ENCODE measurements at regions not wholly inside any gene's neighbourhood (a gene's known extent, or its start where the extent isn't known, plus 50 kb on each side); places are given as distances from the start of the nearest gene placed in this dataset.

GRCh38 chr10:27450225-27450624 lies 53.9 kb upstream of the RAB18 start:
- POLR2A ChIA-PET = no interaction called here
- no peaks in the 10 kb centered on the region for H4K20me1 ChIP-seq (replicated peaks; ENCODE audit: control insufficient read depth, extremely low read depth, insufficient read depth, low read length)
- DNase-seq (ENCODE audit: low read depth, low spot score) (no peak), FAIRE-seq (no peak)
- H2AFZ ChIP-seq (ENCODE audit: low read depth, low read length) = no peak overlapping the region
- H3K9ac ChIP-seq (replicated peaks; ENCODE audit: extremely low read depth, insufficient read depth, low read length) = no peak overlapping the region
- no peaks in the 10 kb centered on the region for H3K4me1 ChIP-seq (ENCODE audit: control insufficient read depth, extremely low read depth, insufficient read depth, low read length)
- intact Hi-C loops (cut with micrococcal nuclease) = no loop called here
- BruUV-seq (replicated peaks) = no TSS peak
- no peak overlapping the region for H3K4me2 ChIP-seq (ENCODE audit: insufficient read depth, low read length)
- CTCF ChIA-PET = interaction anchor here (1.1 kb wide), 1 partner anchor 16 kb away, joined by 3 read pairs; no protein-coding TSS in a partner anchor
- no peaks in the 10 kb centered on the region for H3K36me3 ChIP-seq (ENCODE audit: control insufficient read depth in 2 of 2, extremely low read depth in 1 of 2, insufficient read depth in 2 of 2, low read length in 2 of 2)
- H3K79me2 ChIP-seq (ENCODE audit: control insufficient read depth, insufficient read depth, low read length) = no peaks in the 10 kb centered on the region
- no peaks in the 10 kb centered on the region for H3K9me1 ChIP-seq (replicated peaks; ENCODE audit: control insufficient read depth, extremely low read depth, insufficient read depth, low read length)
- H3K9me3 ChIP-seq (replicated peaks; ENCODE audit: control insufficient read depth, insufficient read depth, low read length) = no peaks in the 10 kb centered on the region
- no peak overlapping the region for H3K27ac ChIP-seq (ENCODE audit: insufficient read depth, low read depth, low read length)
- no peak overlapping the region for H3K4me3 ChIP-seq (replicated peaks in 1 of 3; ENCODE audit: insufficient read depth in 1 of 3, low read depth in 1 of 3, low read length in 3 of 3)
- no peaks in the 10 kb centered on the region for H3K27me3 ChIP-seq (ENCODE audit: control insufficient read depth in 2 of 2, insufficient read depth in 2 of 2, low read length in 2 of 2)
- TF ChIP-seq CTCF (IDR thresholded peaks at IDR 0.05; ENCODE audit: extremely low read depth in 1 of 2, insufficient read depth in 1 of 2, low read depth in 1 of 2, low read length in 2 of 2) (no peak), JUN (IDR thresholded peaks at IDR 0.05; ENCODE audit: borderline replicate concordance, insufficient read depth, insufficient read length, low read depth) (no peak), EZH2 (IDR thresholded peaks at IDR 0.05; ENCODE audit: borderline replicate concordance, low read depth, low read length, severe bottlenecking) (no peak), FOS (IDR thresholded peaks at IDR 0.05; ENCODE audit: borderline replicate concordance, insufficient read depth, low read length) (no peak), MAX (IDR thresholded peaks at IDR 0.05; ENCODE audit: insufficient read depth, insufficient read length) (no peak), GATA2 (IDR thresholded peaks at IDR 0.05; ENCODE audit: insufficient read depth, insufficient read length, low read depth, low read length) (no peak), POLR2A (IDR thresholded peaks at IDR 0.05; ENCODE audit: low read depth, low read length) (no peak), MYC (IDR thresholded peaks at IDR 0.05; ENCODE audit: low read depth, low read length) (no peak), POLR2AphosphoS5 (IDR thresholded peaks at IDR 0.05; ENCODE audit: insufficient read depth, low read depth, low read length) (no peak)
- dilution Hi-C loops (cut with MboI; ENCODE audit: extremely low pct_ligation_motif_present, low sequenced_read_pairs) = no loop called here
